ENCODE measurements at regions not wholly inside any gene's neighbourhood (a gene's known extent, or its start where the extent isn't known, plus 50 kb on each side); places are given as distances from the start of the nearest gene placed in this dataset.
"Not testable (repeated sequence)": the region's sequence is repeated elsewhere in the genome, so short reads cannot be mapped to it uniquely, and the experiment has no call there.

GRCh38 chrX:84865113-84865512 lies 138.6 kb upstream of the APOOL start:
- no peaks in the 10 kb centered on the region for H3K36me3 ChIP-seq (replicated peaks in 1 of 2)
- no peaks in the 10 kb centered on the region for H3K9me3 ChIP-seq (replicated peaks in 1 of 3)
- DNase-seq = no peak
- no peak overlapping the region for H3K27ac ChIP-seq
- no peaks in the 10 kb centered on the region for H3K4me1 ChIP-seq (replicated peaks in 1 of 2)
- H3K4me3 ChIP-seq = no peak overlapping the region
- peaks cover 10% of the 10 kb centered on the region for H3K27me3 ChIP-seq
- no peak for TF ChIP-seq POLR2A (IDR thresholded peaks at IDR 0.05)
- TF ChIP-seq CTCF (IDR thresholded peaks at IDR 0.05) = no peak
- intact Hi-C loops (cut with DNase I) = no loop called here

GRCh38 chrX:84870281-84870680 lies 133.4 kb upstream of the APOOL start:
- H3K4me1 ChIP-seq (replicated peaks in 1 of 2); DNase-seq; H3K4me3 ChIP-seq; intact Hi-C loops (cut with DNase I); H3K9me3 ChIP-seq (replicated peaks in 1 of 3); H3K36me3 ChIP-seq (replicated peaks in 1 of 2); H3K27ac ChIP-seq: not testable (repeated sequence)
- 40 to 76% (median 71%) methylated on average over 1 of the region's 1 CpG for WGBS, 4 donors
- H3K27me3 ChIP-seq = peaks cover 10% of the 10 kb centered on the region

- H3K27ac ChIP-seq; H3K36me3 ChIP-seq (replicated peaks in 1 of 2); intact Hi-C loops (cut with DNase I); DNase-seq; H3K27me3 ChIP-seq; H3K4me1 ChIP-seq (replicated peaks in 1 of 2); H3K9me3 ChIP-seq (replicated peaks in 1 of 3); H3K4me3 ChIP-seq: not testable (repeated sequence)
- 42 to 51% (median 45%) methylated on average over 5 of the region's 5 CpGs for WGBS, 4 donors
Measured at GRCh38 chrX:84872160-84872771, 131.4 kb upstream of the APOOL start.

- no peaks in the 10 kb centered on the region for H3K9me3 ChIP-seq (replicated peaks in 1 of 3)
- no peak overlapping the region for H3K27ac ChIP-seq
- no peak for DNase-seq
- no peaks in the 10 kb centered on the region for H3K36me3 ChIP-seq (replicated peaks in 1 of 2)
- WGBS, 4 donors = 53 to 85% (median 79%) methylated on average over 2 to 3 of the region's 3 CpGs
- intact Hi-C loops (cut with DNase I) = no loop called here
- no peak for TF ChIP-seq CTCF (IDR thresholded peaks at IDR 0.05)
- TF ChIP-seq POLR2A (IDR thresholded peaks at IDR 0.05) = no peak
- peaks cover 3% of the 10 kb centered on the region for H3K27me3 ChIP-seq
- H3K4me1 ChIP-seq (replicated peaks in 1 of 2) = no peaks in the 10 kb centered on the region
- no peak overlapping the region for H3K4me3 ChIP-seq
Measured at GRCh38 chrX:84873176-84873575, 130.5 kb upstream of the APOOL start.

GRCh38 chrX:84876876-84877275 lies 126.8 kb upstream of the APOOL start:
- intact Hi-C loops (cut with DNase I) = no loop called here
- H3K27ac ChIP-seq = no peak overlapping the region
- no peak overlapping the region for H3K4me3 ChIP-seq
- no peaks in the 10 kb centered on the region for H3K4me1 ChIP-seq (replicated peaks in 1 of 2)
- DNase-seq = no peak
- H3K9me3 ChIP-seq (replicated peaks in 1 of 3) = no peaks in the 10 kb centered on the region
- no peaks in the 10 kb centered on the region for H3K36me3 ChIP-seq (replicated peaks in 1 of 2)
- H3K27me3 ChIP-seq = no peaks in the 10 kb centered on the region
- no peak for TF ChIP-seq POLR2A (IDR thresholded peaks at IDR 0.05)
- no peak for TF ChIP-seq CTCF (IDR thresholded peaks at IDR 0.05)

All from adrenal gland (tissue), 9 donors.